GM19397 (cell line): ENCODE measurements at regions not wholly inside any gene's neighbourhood (a gene's known extent, or its start where the extent isn't known, plus 50 kb on each side); places are given as distances from the start of the nearest gene placed in this dataset.

Source experiments
- ATAC-seq: cut with Tn5 transposase; IDR thresholded peaks from one replicate; pipeline ENCODE4 v1.9.1; 2021; ENCODE audit warnings: mild to moderate bottlenecking, moderate library complexity; ENCODE audit not compliant: unreplicated experiment

DNA sequence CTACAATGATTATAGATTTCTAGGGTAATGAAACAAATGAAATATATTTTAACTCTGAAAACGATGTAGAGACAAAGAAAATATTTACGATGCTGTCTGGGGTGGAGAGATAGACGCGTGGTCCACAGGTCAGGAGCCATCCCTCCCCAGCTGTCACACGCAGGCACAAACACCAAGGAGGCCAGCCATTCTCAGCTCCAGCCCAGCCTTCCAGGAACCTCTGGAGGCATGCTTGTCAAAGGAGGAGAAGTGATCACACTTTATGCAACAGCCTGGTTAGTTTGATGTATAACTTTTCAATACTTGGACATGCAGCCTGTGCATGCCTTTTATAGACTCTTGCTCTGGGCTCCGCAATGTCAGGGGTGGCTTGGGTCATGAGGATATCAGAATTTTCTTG lies 391.5 kb upstream of the MGMT start:
- no peak for ATAC-seq

- ATAC-seq = no peak
These were observed 391.1 kb upstream of the MGMT start for GRCh38 chr10:129075927-129076326.

- no peak for ATAC-seq
These were observed 388.7 kb upstream of the MGMT start for GRCh38 chr10:129078346-129078745.

GRCh38 chr10:129078746-129079145 lies 388.3 kb upstream of the MGMT start:
- ATAC-seq = no peak

GRCh38 chr10:129079705-129080104 lies 387.3 kb upstream of the MGMT start:
- ATAC-seq = no peak

DNA sequence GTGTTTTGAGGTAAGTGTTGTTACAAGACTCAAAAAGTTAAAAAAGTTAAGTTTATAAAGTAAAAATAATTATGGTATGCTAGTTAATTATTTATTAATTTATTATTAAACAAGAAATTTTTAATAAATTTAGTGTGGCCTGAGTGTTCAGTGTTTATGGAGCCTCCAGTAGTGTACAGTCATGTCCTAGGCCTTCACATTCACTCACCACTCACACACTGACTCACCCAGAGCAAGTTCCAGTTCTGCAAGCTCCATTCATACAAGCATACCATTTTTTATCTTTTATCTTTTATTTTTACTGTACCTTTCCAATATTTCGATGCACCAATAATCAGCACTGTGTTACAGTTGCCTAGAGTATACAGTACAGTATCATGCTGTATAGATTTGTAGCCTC lies 381.2 kb upstream of the MGMT start:
- ATAC-seq = no peak

DNA sequence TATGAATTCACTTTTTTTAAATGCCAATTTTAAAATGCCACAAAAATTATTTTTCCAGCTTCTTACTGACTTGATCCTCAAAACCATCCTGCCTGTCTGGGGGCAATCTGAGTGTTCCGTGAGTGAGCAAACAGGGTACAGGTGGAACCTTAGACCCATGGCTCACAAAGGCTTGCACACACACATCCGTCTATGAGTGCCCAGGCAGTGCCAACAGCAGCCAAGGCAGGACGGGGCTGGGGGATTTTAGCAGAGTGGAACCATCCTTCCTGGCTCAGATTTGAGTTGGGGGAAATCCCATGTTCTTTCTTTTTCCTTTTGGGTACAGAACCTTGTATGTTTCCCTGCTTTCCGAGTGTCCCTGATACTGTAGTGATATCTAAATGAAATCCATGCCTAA lies 377.7 kb upstream of the MGMT start:
- ATAC-seq = no peak

DNA sequence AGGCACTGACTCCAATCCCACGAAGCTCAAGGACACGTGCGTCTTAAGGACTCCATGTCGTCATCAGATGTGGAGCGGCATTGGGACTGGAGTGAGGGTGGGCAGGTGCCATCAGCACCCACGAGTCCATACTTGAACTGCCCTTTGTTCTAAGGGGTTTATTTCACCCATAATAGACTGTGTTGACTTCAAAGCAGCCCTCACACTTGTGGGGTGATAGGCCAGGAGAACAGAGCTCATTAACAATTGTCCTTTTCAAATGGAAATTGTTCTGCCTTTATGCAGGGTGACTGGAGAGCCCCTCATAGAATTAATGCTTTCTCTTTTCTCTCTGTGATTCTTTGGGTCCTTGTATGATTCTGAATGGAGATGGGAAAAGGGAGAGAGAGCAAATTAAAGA lies 376.9 kb upstream of the MGMT start:
- no peak for ATAC-seq

DNA sequence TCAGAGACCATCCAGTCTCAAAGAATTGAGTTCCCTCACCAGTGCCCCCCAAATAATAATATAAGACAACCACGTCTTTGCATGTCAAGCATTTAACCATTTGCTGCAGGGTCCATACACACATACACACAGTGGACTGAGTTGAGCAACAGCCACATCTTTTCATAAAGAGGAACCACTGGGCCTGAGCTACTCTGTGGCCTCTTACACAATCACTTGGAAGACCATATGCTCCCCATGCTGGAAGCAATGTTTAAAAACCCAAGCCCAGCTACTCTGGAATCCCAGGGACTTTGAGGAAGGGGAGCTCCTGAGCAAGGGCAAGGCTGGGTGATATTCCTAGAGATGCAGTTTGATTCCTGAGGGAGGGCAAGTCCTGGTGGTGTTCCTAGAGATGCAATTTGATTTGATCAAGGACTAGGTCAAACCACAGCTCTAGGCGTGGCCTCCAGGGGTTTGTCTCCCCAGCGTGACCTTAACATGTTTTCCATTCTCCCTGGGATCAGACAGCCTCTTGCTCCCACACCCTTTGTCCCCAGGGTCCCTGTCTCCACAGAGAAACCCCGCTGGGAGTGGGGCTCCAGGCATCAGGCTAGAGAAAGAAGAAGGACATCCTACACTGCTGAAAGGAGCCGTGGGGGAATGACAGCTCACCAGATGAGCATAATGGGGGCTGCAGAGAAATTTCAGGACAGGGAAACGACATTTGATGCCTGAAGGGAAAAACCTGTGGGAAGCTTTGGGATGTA lies 376.2 kb upstream of the MGMT start:
- no peak for ATAC-seq

DNA sequence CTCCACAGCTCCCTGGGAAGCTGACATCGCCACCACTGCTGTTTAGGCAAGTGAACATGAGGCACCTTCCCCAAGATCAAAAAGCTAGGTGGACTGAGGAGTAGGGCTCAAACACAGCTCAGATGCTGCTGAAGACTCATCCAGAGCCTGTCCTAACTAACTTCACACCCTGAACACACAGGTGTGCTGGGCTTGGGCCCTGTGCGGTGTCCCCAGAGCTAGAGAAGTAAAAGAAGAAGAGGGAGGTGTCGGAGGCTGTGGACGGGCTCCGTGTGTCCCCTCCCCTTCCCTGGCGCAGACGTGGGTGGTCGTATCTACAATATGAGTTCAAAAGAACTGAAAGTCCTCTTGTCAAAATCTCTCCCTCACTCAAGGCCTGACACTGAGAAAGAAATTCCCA lies 373.4 kb upstream of the MGMT start:
- no peak for ATAC-seq

DNA sequence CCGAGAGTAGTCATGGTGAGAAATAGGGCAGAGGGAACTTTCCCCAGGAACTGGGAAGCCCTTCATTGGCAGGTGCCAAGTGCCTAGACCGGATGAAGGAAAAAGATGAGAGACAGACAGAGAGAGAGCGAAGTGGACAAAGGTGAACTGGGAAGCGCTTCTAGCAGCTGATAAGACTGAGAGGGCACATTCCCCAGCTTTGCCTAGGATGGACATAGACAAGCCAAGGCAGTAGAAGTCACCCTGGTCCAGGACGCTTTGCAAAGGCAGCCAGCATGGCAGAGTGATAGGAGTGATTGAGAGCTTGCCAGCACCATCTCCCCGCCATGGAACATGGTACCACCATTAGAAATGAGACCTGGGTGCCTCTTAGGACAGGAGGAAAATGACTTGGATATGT lies 372.8 kb upstream of the MGMT start:
- ATAC-seq = no peak

DNA sequence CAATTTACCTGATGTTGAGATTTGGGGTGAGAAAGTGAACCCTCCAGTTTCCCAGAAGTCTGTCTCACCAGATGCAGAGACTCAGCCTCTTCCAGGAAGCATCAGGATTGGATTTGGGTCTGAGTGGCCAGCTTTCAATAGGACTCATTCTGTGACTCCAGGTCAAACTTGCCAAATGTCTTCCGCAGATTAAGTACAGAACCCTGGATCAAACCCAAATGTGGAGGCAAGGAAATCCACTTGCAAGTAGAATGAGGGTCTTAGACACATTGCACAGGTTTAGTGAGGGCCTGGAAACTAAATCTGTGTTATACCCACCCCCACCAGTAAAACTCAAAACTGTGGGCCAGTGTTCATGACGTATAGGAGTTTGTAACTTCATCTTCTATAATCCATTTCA lies 372.2 kb upstream of the MGMT start:
- ATAC-seq = no peak

- no peak for ATAC-seq
These were observed 371.4 kb upstream of the MGMT start for GRCh38 chr10:129095680-129096064.

DNA sequence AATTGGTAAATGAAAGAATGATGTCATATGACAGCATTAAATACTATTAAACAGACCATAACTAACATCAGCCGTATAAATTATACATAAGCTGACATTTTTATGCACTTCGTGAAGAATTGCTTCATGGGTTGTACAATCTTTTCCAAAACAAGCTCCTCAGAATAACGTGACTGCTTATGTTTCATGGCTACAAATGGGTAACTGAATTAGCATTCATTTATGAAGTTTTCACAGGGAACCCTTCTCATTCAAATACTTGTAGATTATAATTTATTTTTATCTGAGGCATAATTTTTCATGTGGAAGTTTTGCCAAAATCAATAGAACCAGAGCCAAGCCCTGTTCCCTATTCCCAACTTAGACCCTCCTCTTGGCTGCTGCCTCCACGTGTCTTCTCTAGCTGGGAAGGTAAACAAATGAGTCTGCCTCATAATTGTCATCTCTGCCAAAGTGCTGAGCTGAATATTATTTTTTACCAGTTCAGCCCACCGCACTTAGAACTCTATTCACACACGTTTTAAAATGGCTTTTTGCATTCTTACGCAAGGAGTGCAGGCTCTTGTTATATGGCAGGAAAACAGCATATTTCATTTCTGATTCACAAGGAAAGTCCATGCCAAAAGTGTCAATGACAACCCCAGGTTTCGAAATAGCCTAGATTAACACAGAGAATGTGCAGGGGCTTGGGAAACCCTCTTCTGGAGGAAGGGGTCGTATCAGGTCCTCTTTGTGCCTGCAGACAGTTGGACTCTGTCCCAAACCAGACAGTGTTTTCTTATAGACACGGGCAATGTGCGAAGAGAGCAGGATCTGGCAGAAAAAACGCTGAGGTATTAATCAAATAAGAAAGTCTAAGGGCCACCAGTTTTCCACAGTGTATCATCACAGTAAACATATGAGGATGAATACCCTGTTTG lies 370.7 kb upstream of the MGMT start:
- ATAC-seq = no peak

DNA sequence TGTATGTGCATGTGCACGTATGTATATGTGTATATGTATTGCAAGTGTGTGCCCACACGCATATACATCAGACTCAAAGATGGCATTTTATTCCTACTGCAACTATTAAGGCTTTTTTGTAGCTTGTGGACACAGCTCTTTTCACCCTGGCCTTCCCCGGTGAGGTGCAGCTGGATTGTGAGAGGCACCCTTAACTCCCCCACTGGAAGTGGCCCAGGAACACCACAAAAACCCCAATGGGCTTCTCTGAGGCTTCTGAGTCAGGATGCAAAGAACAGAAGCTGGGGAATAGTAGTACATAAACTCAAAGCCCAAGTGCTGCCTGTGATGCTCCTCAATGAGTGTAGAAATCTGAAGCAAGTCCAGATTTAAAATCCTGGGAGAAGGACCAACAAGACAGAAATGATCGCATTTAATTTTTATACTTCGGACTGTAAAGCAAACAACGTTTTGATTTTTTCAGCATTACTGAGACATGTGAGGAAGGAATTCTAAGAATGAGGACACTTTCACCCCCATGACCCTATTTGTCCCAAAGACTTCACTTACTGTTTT lies 369.2 kb upstream of the MGMT start:
- no peak for ATAC-seq

GRCh38 chr10:129098517-129098916 lies 368.5 kb upstream of the MGMT start:
- ATAC-seq = no peak

DNA sequence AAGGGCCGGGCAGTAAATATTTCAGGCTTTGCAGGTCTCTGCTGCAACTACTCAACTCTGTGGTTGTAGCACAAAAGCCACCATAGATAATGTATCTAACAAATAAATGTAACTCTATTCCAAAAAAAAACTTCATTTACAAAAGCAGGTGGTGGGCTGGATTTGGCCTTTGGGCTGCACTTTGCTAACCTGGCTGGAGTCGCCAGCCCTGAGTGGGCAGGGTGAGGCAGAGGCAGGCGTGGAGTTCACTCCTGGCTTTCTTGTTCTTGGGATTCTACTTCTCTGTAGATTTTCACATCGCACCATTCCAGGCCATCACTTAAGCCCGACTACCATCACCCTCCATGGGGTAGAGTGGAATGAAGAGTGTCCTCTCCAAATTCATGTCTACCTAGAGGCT lies 367.6 kb upstream of the MGMT start:
- ATAC-seq = no peak

GRCh38 chr10:129099992-129100391 lies 367.0 kb upstream of the MGMT start:
- no peak for ATAC-seq

DNA sequence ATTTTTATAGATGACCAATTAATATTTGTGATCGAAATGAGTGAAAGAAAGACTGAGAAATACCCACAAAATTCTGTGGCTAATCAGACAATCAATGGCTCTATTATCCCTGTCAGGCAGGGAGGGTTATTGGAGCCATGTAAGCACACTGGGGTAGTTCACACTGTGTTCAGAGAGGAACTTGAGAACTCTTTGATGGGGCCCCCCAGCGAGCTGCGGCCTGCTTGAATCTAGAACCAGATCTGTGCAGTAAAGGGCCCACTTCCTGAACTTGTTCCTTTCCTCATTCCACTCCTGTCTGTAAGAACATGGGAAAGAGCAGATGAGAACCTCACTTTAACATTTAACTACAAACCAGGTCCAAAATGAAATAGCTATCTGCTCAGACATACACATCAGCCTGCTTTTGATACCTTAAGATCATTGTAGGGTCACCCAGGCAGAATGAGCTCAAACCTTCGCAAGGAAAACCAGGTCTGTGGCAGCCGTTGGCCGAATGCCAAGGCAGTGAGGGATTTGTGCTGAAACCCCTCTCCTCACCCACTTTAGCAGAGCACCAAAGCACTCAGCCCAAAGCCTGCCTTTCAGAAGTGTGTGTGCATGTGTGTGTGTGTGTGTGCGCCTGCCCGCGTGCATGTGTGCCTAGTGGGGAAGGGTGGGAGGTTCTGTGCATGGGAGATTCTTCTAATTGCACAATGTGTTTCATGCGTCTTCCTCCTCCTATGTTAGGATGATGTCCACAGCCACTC lies 365.6 kb upstream of the MGMT start:
- ATAC-seq = no peak

DNA sequence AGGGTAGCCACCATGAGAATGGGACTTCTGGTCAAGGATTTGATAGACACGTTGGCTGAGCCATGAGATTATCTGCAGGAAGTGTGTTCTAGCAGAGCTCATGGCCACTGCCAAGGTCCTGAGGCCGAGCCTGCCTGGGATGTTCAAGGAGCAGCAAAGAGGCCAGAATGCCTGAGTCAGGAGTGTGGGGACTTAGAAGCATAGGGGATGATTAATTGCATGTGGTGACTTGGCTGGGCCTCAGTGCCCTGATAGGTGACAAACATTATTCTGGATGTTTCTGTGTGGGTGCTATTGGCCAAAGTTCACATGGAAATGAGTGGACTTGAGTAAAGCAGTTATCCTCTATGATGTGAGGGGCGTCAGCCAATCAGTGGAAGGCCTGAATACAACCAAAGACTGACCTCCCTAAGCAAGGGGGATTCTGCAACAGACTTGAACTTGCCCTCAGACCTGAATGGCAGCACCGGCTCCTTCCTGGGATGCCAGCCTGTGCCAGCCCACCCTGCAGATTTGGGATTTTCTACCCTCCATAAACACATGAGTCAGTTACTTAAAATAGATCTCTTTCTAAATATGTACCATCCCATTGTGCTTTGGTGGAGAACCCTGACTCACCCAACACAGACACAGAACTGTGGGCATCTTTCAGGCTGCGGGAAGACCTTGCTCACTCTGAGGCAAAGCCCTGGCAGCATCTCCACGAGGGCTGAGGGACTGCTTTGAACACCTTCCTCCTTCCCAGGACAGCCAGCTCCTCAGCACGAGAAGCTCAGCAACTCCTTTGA lies 363.9 kb upstream of the MGMT start:
- ATAC-seq = no peak
